ENCODE measurements at regions not wholly inside any gene's neighbourhood (a gene's known extent, or its start where the extent isn't known, plus 50 kb on each side); places are given as distances from the start of the nearest gene placed in this dataset.

DNA sequence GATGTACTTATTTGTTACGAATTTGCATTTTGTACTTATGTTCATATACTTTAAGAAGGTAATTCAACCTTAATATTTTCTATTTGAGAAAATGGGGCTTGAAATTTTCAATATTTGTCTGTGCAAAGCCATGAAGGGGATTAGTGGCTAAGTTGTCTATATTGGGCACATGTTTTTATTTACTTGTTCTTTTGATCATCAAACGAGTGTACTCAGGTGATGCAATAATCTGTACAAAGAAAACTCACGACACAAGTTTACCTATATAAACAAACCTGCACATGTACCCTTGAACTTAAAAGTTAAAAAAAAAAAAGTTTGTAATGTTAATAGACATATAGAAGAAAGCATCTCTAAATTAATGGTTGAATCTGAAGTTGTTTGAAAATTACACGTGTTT is 658.9 kb upstream of the SYT4 start:
- 79 to 83% methylated on average over 4 of the region's 4 CpGs for WGBS, 2 donors

DNA sequence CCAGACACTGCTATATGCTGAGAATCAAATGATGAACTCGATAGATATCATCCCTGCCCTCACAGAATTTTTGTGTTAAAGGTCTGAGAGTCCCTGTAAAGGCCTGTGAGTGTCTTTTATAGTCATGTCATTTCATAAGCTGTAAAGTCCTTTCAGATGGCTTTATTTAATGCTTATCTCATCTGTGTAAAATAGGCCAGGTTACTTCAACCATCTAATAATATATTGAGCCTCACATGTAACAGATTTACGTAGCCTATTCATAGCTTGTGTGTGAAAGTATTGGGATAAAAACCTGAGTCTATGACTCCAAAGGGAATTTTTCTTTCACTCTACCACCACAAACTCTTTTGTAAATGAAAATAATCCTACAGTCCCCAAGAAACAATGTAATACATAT is 672.0 kb upstream of the SYT4 start:
- TF ChIP-seq POLR2A (IDR thresholded peaks at IDR 0.05): no peak
- TF ChIP-seq, protein P1, sequence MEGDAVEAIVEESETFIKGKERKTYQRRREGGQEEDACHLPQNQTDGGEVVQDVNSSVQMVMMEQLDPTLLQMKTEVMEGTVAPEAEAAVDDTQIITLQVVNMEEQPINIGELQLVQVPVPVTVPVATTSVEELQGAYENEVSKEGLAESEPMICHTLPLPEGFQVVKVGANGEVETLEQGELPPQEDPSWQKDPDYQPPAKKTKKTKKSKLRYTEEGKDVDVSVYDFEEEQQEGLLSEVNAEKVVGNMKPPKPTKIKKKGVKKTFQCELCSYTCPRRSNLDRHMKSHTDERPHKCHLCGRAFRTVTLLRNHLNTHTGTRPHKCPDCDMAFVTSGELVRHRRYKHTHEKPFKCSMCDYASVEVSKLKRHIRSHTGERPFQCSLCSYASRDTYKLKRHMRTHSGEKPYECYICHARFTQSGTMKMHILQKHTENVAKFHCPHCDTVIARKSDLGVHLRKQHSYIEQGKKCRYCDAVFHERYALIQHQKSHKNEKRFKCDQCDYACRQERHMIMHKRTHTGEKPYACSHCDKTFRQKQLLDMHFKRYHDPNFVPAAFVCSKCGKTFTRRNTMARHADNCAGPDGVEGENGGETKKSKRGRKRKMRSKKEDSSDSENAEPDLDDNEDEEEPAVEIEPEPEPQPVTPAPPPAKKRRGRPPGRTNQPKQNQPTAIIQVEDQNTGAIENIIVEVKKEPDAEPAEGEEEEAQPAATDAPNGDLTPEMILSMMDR (IDR thresholded peaks at IDR 0.05): no peak
- 85 to 88% methylated on average over 2 of the region's 2 CpGs for WGBS, 2 donors
- no peak overlapping the region for H3K4me3 ChIP-seq (ENCODE audit: low read depth, poor library complexity, severe bottlenecking)
- intact Hi-C loops (cut with DNase I; ENCODE audit: low total_unique reads): no loop called here
- no peak for DNase-seq (ENCODE audit: low spot score in 2 of 2)

More for the DNA sequence above, 658.9 kb upstream of the SYT4 start:
- intact Hi-C loops (cut with DNase I; ENCODE audit: low total_unique reads): no loop called here
- DNase-seq (ENCODE audit: low spot score in 2 of 2): no peak
- TF ChIP-seq, protein P1 (IDR thresholded peaks at IDR 0.05): no peak
- no peak for TF ChIP-seq POLR2A (IDR thresholded peaks at IDR 0.05)
- no peak overlapping the region for H3K4me3 ChIP-seq (ENCODE audit: low read depth, poor library complexity, severe bottlenecking)

DNA sequence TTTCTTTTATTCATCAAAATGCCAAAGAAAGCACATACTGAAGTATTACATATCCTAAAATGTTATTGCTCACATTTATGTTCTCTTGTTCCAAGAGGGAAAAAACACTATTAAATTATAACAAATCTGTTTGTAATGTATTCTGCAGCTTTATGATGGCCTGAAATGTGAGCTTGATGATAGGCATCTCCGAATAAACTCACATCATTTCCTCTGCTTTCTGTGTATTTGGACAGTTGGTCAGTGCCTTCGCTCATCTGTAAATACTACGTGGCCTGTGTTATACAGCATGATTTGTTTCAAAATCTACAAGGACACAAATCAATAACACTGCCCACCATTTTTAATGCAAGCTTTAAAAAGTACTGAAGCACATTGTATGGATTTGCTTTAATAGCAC is 672.8 kb upstream of the SYT4 start:
- TF ChIP-seq, protein P1 (IDR thresholded peaks at IDR 0.05): no peak
- no peak for TF ChIP-seq POLR2A (IDR thresholded peaks at IDR 0.05)
- no peak for DNase-seq (ENCODE audit: low spot score in 2 of 2)
- 92 to 96% methylated on average over 3 of the region's 3 CpGs for WGBS, 2 donors
- H3K4me3 ChIP-seq (ENCODE audit: low read depth, poor library complexity, severe bottlenecking): no peak overlapping the region
- intact Hi-C loops (cut with DNase I; ENCODE audit: low total_unique reads): no loop called here

DNA sequence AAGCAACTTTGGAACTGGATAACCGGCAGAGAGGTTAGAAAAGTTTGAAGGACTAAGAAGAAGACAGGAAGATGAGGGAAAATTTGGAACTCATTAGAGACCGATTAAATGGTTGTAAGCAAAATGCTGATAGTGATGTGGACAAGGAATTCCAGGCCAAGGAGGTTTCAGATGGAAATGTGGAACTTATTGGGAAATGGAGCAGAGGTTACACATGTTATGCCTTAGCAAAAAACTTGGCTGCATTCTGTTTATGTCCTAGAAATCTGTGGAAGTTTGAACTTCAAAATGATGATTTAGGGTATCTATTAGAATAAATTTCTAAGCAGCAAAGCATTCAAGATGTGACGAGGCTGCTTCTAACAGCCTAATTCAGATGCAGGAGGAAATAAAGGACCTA is 675.1 kb upstream of the SYT4 start:
- intact Hi-C loops (cut with DNase I; ENCODE audit: low total_unique reads): no loop called here
- TF ChIP-seq POLR2A (IDR thresholded peaks at IDR 0.05): no peak
- TF ChIP-seq, protein P1 (IDR thresholded peaks at IDR 0.05): no peak
- no peak for DNase-seq (ENCODE audit: low spot score in 2 of 2)
- WGBS, 2 donors: 68 to 70% methylated on average over 3 of the region's 3 CpGs
- H3K4me3 ChIP-seq (ENCODE audit: low read depth, poor library complexity, severe bottlenecking): no peak overlapping the region

DNA sequence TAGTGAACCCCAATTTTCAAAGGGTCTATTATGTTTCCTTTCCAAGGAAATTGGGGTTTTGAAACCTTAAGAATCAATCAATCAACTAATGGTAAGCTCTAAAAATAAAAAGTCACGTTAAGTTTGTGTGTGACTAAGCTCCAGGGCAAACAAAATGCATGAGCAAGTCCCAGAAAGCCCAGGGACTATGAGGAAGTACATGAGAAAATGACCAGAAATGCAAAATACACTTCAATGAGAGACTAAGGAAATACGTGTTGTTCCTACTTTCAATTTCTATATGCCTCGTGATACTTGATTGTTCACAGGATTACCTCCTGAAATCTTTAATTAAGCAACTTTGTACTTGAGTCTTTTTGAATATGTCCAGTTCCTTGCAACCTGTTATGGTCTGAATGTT is 684.4 kb upstream of the SYT4 start:
- H3K4me3 ChIP-seq (ENCODE audit: low read depth, poor library complexity, severe bottlenecking): no peak overlapping the region
- no peak for TF ChIP-seq POLR2A (IDR thresholded peaks at IDR 0.05)
- TF ChIP-seq, protein P1 (IDR thresholded peaks at IDR 0.05): no peak
- DNase-seq (ENCODE audit: low spot score in 2 of 2): no peak
- 59 to 60% methylated on average over 3 of the region's 3 CpGs for WGBS, 2 donors
- intact Hi-C loops (cut with DNase I; ENCODE audit: low total_unique reads): no loop called here

DNA sequence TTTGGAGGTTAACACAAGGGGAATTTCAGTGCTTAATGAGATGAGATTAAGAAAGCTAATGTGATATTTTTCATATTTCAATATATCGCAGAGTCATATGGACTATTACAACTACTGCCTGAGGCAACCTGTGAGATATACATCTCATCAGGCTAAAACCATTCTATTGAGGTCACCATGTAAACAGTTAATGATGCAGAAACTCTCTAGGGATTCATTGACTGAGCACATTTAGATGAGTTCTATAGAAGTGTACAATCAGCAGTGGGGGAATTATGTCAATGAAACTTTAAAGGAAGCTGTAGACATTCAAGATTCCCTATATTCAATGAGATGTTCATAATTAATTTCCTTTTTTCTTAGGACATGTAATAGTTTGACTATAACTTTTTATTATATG is 687.4 kb upstream of the SYT4 start:
- TF ChIP-seq, protein P1 (IDR thresholded peaks at IDR 0.05): no peak
- TF ChIP-seq POLR2A (IDR thresholded peaks at IDR 0.05): no peak
- intact Hi-C loops (cut with DNase I; ENCODE audit: low total_unique reads): no loop called here
- DNase-seq (ENCODE audit: low spot score in 2 of 2): no peak
- 83 to 100% methylated on average over 1 of the region's 1 CpG for WGBS, 2 donors
- no peak overlapping the region for H3K4me3 ChIP-seq (ENCODE audit: low read depth, poor library complexity, severe bottlenecking)
